Adrenal gland (tissue), 5 donors: ENCODE measurements at regions not wholly inside any gene's neighbourhood (a gene's known extent, or its start where the extent isn't known, plus 50 kb on each side); places are given as distances from the start of the nearest gene placed in this dataset.

Experiments used
- POLR2A ChIP-seq, 2 donors: fragments of 450-650 bp; IDR thresholded peaks; one replicate each; pipeline ENCODE4 v1.6.1; 2017; ENCODE audit warnings: antibody characterized with exemption in 2 of 2, mild to moderate bottlenecking in 2 of 2, moderate library complexity in 1 of 2
- TF ChIP-seq, protein P1 (sequence below), 6 experiments: fragments of 450-650 bp in 4 of 6; fragments of 200-600 bp in 2 of 6; sonication (generic) in 1 of 6; IDR thresholded peaks; 1 replicate in 5 of 6; 2 replicates in 1 of 6; pipeline versions ENCODE4 v1.5.1 to v1.8.0; 2016 to 2021; ENCODE audit warnings: antibody characterized with exemption in 6 of 6, mild to moderate bottlenecking in 2 of 6, moderate library complexity in 1 of 6
- donor health status: DM: no; HTN: no; CAD: no.

DNA sequence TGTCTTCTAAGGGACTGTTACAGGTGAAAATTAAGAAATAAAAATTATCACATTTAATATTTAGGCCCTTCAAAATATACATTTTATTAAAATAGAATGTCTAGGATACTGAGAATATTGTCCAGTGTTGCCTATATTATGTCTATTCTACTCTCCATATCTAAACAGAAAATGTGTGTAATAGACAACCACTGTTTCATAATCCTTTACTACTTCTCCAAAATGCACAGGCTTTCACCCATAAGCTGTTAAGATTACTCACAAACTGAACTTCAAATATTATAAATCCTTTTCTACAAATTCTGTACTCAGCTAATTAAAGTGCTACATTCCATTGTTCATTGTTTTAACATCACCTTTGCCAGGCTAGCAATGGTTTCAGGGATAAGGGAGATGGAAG is 56.7 kb upstream of the TFEC start:
- TF ChIP-seq, protein P1, sequence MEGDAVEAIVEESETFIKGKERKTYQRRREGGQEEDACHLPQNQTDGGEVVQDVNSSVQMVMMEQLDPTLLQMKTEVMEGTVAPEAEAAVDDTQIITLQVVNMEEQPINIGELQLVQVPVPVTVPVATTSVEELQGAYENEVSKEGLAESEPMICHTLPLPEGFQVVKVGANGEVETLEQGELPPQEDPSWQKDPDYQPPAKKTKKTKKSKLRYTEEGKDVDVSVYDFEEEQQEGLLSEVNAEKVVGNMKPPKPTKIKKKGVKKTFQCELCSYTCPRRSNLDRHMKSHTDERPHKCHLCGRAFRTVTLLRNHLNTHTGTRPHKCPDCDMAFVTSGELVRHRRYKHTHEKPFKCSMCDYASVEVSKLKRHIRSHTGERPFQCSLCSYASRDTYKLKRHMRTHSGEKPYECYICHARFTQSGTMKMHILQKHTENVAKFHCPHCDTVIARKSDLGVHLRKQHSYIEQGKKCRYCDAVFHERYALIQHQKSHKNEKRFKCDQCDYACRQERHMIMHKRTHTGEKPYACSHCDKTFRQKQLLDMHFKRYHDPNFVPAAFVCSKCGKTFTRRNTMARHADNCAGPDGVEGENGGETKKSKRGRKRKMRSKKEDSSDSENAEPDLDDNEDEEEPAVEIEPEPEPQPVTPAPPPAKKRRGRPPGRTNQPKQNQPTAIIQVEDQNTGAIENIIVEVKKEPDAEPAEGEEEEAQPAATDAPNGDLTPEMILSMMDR (IDR thresholded peaks at IDR 0.05) = no peak
- TF ChIP-seq POLR2A (IDR thresholded peaks at IDR 0.05) = no peak
